Keratinocyte (primary cell): ENCODE measurements at regions not wholly inside any gene's neighbourhood (a gene's known extent, or its start where the extent isn't known, plus 50 kb on each side); places are given as distances from the start of the nearest gene placed in this dataset.

Experiments
- EZH2 ChIP-seq: IDR thresholded peaks from one replicate; pipeline ENCODE4 v1.6.1; 2012; ENCODE audit warnings: inconsistent platforms, mild to moderate bottlenecking, low read length, moderate library complexity
- TF ChIP-seq, protein P1 (sequence below), 3 experiments: IDR thresholded peaks in 1 of 3; conservative IDR thresholded peaks in 1 of 3; optimal IDR thresholded peaks in 1 of 3; 2 replicates in 2 of 3; 3 replicates in 1 of 3; pipeline versions ENCODE3 to v1.5.1; 2011; ENCODE audit warnings: low read length in 3 of 3, mild to moderate bottlenecking in 3 of 3, moderate library complexity in 2 of 3, control low read depth in 1 of 3, inconsistent platforms in 1 of 3; ENCODE audit not compliant: insufficient read depth in 2 of 3; ENCODE audit errors: extremely low read depth in 1 of 3

DNA sequence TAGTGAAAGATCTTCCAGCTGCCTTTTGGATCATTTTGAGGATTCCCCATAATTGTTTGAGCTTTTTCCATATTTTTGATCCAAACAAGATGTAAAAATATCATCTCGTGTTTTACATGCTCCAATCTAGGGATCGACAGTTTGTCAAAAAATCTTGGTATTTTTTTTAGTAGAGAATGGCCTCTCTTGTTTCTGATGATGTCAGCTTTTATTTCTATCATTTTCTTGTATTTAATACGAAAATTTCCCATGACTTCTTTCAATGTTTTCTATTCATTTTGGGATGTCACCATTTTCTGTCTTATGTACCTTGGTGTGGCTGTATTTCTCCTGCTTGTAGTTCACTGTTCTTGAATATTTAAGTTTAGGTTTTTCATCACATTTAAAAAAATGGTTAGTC is 812.0 kb upstream of the NCAM2 start:
- no peak for TF ChIP-seq EZH2
- TF ChIP-seq, protein P1, sequence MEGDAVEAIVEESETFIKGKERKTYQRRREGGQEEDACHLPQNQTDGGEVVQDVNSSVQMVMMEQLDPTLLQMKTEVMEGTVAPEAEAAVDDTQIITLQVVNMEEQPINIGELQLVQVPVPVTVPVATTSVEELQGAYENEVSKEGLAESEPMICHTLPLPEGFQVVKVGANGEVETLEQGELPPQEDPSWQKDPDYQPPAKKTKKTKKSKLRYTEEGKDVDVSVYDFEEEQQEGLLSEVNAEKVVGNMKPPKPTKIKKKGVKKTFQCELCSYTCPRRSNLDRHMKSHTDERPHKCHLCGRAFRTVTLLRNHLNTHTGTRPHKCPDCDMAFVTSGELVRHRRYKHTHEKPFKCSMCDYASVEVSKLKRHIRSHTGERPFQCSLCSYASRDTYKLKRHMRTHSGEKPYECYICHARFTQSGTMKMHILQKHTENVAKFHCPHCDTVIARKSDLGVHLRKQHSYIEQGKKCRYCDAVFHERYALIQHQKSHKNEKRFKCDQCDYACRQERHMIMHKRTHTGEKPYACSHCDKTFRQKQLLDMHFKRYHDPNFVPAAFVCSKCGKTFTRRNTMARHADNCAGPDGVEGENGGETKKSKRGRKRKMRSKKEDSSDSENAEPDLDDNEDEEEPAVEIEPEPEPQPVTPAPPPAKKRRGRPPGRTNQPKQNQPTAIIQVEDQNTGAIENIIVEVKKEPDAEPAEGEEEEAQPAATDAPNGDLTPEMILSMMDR (optimal IDR thresholded peaks at IDR 0.05 in 1 of 3, IDR thresholded peaks at IDR 0.05 in 1 of 3, conservative IDR thresholded peaks at IDR 0.05 in 1 of 3; ENCODE audit: extremely low read depth in 1 of 3, insufficient read depth in 2 of 3, low read length in 3 of 3) = no peak
